H9 (cell line): ENCODE measurements at regions not wholly inside any gene's neighbourhood (a gene's known extent, or its start where the extent isn't known, plus 50 kb on each side); places are given as distances from the start of the nearest gene placed in this dataset.

Experiments
- DNase-seq: peaks from one replicate; pipeline ENCODE4 v3.0.0-alpha.2; 2017
- H2AFZ ChIP-seq: one replicate; pipeline ENCODE4 v1.6.1; 2013; ENCODE audit warnings: mild to moderate bottlenecking, low read length, control low read depth, moderate library complexity
- H2AK5ac ChIP-seq: 2 replicates; pipeline ENCODE4 v1.6.1; 2013; ENCODE audit warnings: low read length, control low read depth, mixed read lengths; ENCODE audit not compliant: insufficient read length
- H2BK120ac ChIP-seq: one replicate; pipeline ENCODE4 v1.6.1; 2013; ENCODE audit warnings: low read depth, mild to moderate bottlenecking, low read length, control low read depth, inconsistent platforms; ENCODE audit not compliant: poor library complexity, severe bottlenecking
- H2BK12ac ChIP-seq: 2 replicates; pipeline ENCODE4 v1.6.1; 2013; ENCODE audit warnings: low read length, control low read depth, mixed read lengths, low read depth; ENCODE audit not compliant: insufficient read length
- H2BK15ac ChIP-seq: 2 replicates; pipeline ENCODE4 v1.6.1; 2013; ENCODE audit warnings: low read depth, low read length, control low read depth
- H2BK20ac ChIP-seq: one replicate; pipeline ENCODE4 v1.6.1; 2013; ENCODE audit warnings: low read depth, mild to moderate bottlenecking, low read length, control low read depth, inconsistent platforms; ENCODE audit not compliant: poor library complexity, severe bottlenecking
- H2BK5ac ChIP-seq: 2 replicates; pipeline ENCODE4 v1.6.1; 2013; ENCODE audit warnings: low read length, control low read depth, mixed read lengths; ENCODE audit not compliant: insufficient read length
- H3K14ac ChIP-seq: 2 replicates; pipeline ENCODE4 v1.6.1; 2013; ENCODE audit warnings: low read length, control low read depth; ENCODE audit not compliant: insufficient read depth
- H3K18ac ChIP-seq: 2 replicates; pipeline ENCODE4 v1.6.1; 2013; ENCODE audit warnings: low read depth, mild to moderate bottlenecking, mixed read lengths, low read length, control low read depth; ENCODE audit not compliant: insufficient read length
- H3K23ac ChIP-seq: 2 replicates; pipeline ENCODE4 v1.6.1; 2013; ENCODE audit warnings: low read length, control low read depth, mixed read lengths, low read depth; ENCODE audit not compliant: insufficient read length
- H3K23me2 ChIP-seq: 2 replicates; pipeline ENCODE4 v1.6.1; 2013; ENCODE audit warnings: low read depth, mild to moderate bottlenecking, mixed read lengths, low read length, control low read depth; ENCODE audit not compliant: insufficient read length, poor library complexity, severe bottlenecking
- H3K27ac ChIP-seq: 2 replicates; pipeline ENCODE4 v1.5.1; 2013; ENCODE audit warnings: low read length, control low read depth, mixed read lengths, low read depth; ENCODE audit not compliant: insufficient read length
- H3K27me3 ChIP-seq: 2 replicates; pipeline ENCODE4 v1.6.1; 2013; ENCODE audit warnings: low read length, control low read depth, inconsistent platforms; ENCODE audit not compliant: insufficient read depth
- H3K4ac ChIP-seq: 2 replicates; pipeline ENCODE4 v1.6.1; 2013; ENCODE audit warnings: low read depth, mild to moderate bottlenecking, control low read depth, inconsistent platforms, low read length, moderate library complexity
- H3K4me1 ChIP-seq: 2 replicates; pipeline ENCODE4 v1.6.1; 2013; ENCODE audit warnings: low read length, control low read depth, inconsistent platforms; ENCODE audit not compliant: insufficient read depth
- H3K4me2 ChIP-seq: 2 replicates; pipeline ENCODE4 v1.6.1; 2013; ENCODE audit warnings: low read length, control low read depth, mixed read lengths; ENCODE audit not compliant: insufficient read length, insufficient read depth
- H3K56ac ChIP-seq: 2 replicates; pipeline ENCODE4 v1.6.1; 2013; ENCODE audit warnings: low read depth, mild to moderate bottlenecking, mixed read lengths, low read length, control low read depth; ENCODE audit not compliant: insufficient read length
- H3K79me1 ChIP-seq: 2 replicates; pipeline ENCODE4 v1.6.1; 2013; ENCODE audit warnings: low read depth, mild to moderate bottlenecking, moderate library complexity, low read length, control low read depth, inconsistent platforms; ENCODE audit not compliant: insufficient read depth, poor library complexity, severe bottlenecking
- H3K79me2 ChIP-seq: 2 replicates; pipeline ENCODE4 v1.6.1; 2013; ENCODE audit warnings: low read length, control low read depth, inconsistent platforms; ENCODE audit not compliant: insufficient read depth
- H3K9ac ChIP-seq: 2 replicates; pipeline ENCODE4 v1.6.1; 2013; ENCODE audit warnings: low read length, control low read depth, mixed read lengths; ENCODE audit not compliant: insufficient read length; ENCODE audit errors: extremely low read depth
- H3K9me3 ChIP-seq: one replicate; pipeline ENCODE4 v1.6.1; 2013; ENCODE audit warnings: low read depth, low read length, inconsistent platforms; ENCODE audit not compliant: control insufficient read depth
- H3T11ph ChIP-seq: one replicate; pipeline ENCODE4 v1.6.1; 2013; ENCODE audit warnings: mild to moderate bottlenecking, low read length, control low read depth, inconsistent platforms
- H4K20me1 ChIP-seq: one replicate; pipeline ENCODE4 v1.6.1; 2013; ENCODE audit not compliant: control insufficient read depth, insufficient read length, insufficient read depth
- H4K5ac ChIP-seq: 2 replicates; pipeline ENCODE4 v1.6.1; 2013; ENCODE audit warnings: low read depth, mild to moderate bottlenecking, mixed read lengths, low read length, control low read depth; ENCODE audit not compliant: insufficient read length
- H4K8ac ChIP-seq: replicated peaks from 2 replicates; pipeline ENCODE4 v1.6.1; 2013; ENCODE audit warnings: low read length, control low read depth, mixed read lengths, low read depth; ENCODE audit not compliant: insufficient read length
- H4K91ac ChIP-seq: 2 replicates; pipeline ENCODE4 v1.6.1; 2013; ENCODE audit warnings: low read depth, mild to moderate bottlenecking, moderate library complexity, mixed read lengths, low read length, control low read depth; ENCODE audit not compliant: insufficient read length
- H3K27ac Mint-ChIP-seq, 3 experiments: 2 replicates in 2 of 3; 3 replicates in 1 of 3; pipeline ENCODE4 v1.8.0; 2020 to 2021; ENCODE audit warnings: mixed read lengths in 3 of 3, mild to moderate bottlenecking in 1 of 3, moderate library complexity in 1 of 3
- H3K27me3 Mint-ChIP-seq: 2 replicates; pipeline ENCODE4 v1.8.0; 2021; ENCODE audit warnings: low read depth, mild to moderate bottlenecking, moderate library complexity, mixed read lengths
- H3K36me3 Mint-ChIP-seq, 3 experiments: 2 replicates in 2 of 3; 3 replicates in 1 of 3; pipeline ENCODE4 v1.8.0; 2020 to 2021; ENCODE audit warnings: low read depth in 3 of 3, mixed read lengths in 3 of 3; ENCODE audit not compliant: insufficient read depth in 1 of 3
- H3K4me1 Mint-ChIP-seq, 2 experiments: 2 replicates each; pipeline ENCODE4 v1.8.0; 2020; ENCODE audit warnings: mixed read lengths in 2 of 2
- H3K4me3 Mint-ChIP-seq, 2 experiments: 2 replicates in 1 of 2; 3 replicates in 1 of 2; pipeline ENCODE4 v1.8.0; 2020 to 2021; ENCODE audit warnings: mild to moderate bottlenecking in 2 of 2, mixed read lengths in 2 of 2, moderate library complexity in 1 of 2
- H3K9me3 Mint-ChIP-seq, 2 experiments: 2 replicates in 1 of 2; 3 replicates in 1 of 2; pipeline ENCODE4 v1.8.0; 2020; ENCODE audit warnings: mild to moderate bottlenecking in 2 of 2, mixed read lengths in 2 of 2, moderate library complexity in 1 of 2
- WGBS: extraction: QIAGEN DNeasy Blood & Tissue Kit; methylation state at CpG from one replicate; pipeline ENCODE4 v1.1.7; 2013; ENCODE audit warnings: missing lambda C conversion rate, low lambda C conversion rate, mixed read lengths; ENCODE audit not compliant: insufficient read length; ENCODE audit errors: extremely low coverage; 5-methylcytosine and 5-hydroxymethylcytosine counted together
- TF ChIP-seq, protein P1 (sequence below): fragments of 200-600 bp; sonication (generic); conservative IDR thresholded peaks from 3 replicates; pipeline ENCODE4 v1.8.0; 2021; ENCODE audit warnings: antibody characterized with exemption, mild to moderate bottlenecking

GRCh38 chr7:22577470-22578001 lies 77.5 kb upstream of the STEAP1B start:
- H2BK5ac ChIP-seq, result no peak overlapping the region
- TF ChIP-seq, protein P1, sequence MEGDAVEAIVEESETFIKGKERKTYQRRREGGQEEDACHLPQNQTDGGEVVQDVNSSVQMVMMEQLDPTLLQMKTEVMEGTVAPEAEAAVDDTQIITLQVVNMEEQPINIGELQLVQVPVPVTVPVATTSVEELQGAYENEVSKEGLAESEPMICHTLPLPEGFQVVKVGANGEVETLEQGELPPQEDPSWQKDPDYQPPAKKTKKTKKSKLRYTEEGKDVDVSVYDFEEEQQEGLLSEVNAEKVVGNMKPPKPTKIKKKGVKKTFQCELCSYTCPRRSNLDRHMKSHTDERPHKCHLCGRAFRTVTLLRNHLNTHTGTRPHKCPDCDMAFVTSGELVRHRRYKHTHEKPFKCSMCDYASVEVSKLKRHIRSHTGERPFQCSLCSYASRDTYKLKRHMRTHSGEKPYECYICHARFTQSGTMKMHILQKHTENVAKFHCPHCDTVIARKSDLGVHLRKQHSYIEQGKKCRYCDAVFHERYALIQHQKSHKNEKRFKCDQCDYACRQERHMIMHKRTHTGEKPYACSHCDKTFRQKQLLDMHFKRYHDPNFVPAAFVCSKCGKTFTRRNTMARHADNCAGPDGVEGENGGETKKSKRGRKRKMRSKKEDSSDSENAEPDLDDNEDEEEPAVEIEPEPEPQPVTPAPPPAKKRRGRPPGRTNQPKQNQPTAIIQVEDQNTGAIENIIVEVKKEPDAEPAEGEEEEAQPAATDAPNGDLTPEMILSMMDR, result no peak
- no peak overlapping the region for H3T11ph ChIP-seq
- no peak overlapping the region for H4K91ac ChIP-seq
- H3K27me3 ChIP-seq, result no peaks in the 10 kb centered on the region
- no peak overlapping the region for H2BK20ac ChIP-seq
- Mint-ChIP-seq H3K27ac (no peak overlapping the region), H3K9me3 (no peaks in the 10 kb centered on the region), H3K36me3 (no peaks in the 10 kb centered on the region), H3K4me1 (peaks cover 4 to 5% of the 10 kb centered on the region in 2 experiments), H3K4me3 (no peak overlapping the region), H3K27me3 (no peaks in the 10 kb centered on the region)
- H4K20me1 ChIP-seq, result no peaks in the 10 kb centered on the region
- no peak overlapping the region for H3K23ac ChIP-seq
- H2BK120ac ChIP-seq, result no peak overlapping the region
- H3K27ac ChIP-seq, result no peak overlapping the region
- H4K8ac ChIP-seq, result no peak overlapping the region
- H3K4me2 ChIP-seq, result no peak overlapping the region
- H3K4me1 ChIP-seq, result peaks cover under 1% of the 10 kb centered on the region; the same call in 1 of the 2 replicates
- H3K18ac ChIP-seq, result no peak overlapping the region
- H3K9me3 ChIP-seq, result no peaks in the 10 kb centered on the region
- no peak overlapping the region for H3K4ac ChIP-seq
- no peaks in the 10 kb centered on the region for H3K23me2 ChIP-seq
- no peak overlapping the region for H3K14ac ChIP-seq
- no peak for DNase-seq
- no peak overlapping the region for H3K9ac ChIP-seq
- no peak overlapping the region for H2BK15ac ChIP-seq
- WGBS, result no CpG with 5 or more reads among the region's 6 CpGs
- no peaks in the 10 kb centered on the region for H3K79me2 ChIP-seq
- H2AFZ ChIP-seq, result no peak overlapping the region
- H3K56ac ChIP-seq, result no peak overlapping the region
- H2AK5ac ChIP-seq, result no peak overlapping the region
- no peak overlapping the region for H2BK12ac ChIP-seq
- no peaks in the 10 kb centered on the region for H3K79me1 ChIP-seq
- H4K5ac ChIP-seq, result no peak overlapping the region
